ENCODE measurements at regions not wholly inside any gene's neighbourhood (a gene's known extent, or its start where the extent isn't known, plus 50 kb on each side); places are given as distances from the start of the nearest gene placed in this dataset.

DNA sequence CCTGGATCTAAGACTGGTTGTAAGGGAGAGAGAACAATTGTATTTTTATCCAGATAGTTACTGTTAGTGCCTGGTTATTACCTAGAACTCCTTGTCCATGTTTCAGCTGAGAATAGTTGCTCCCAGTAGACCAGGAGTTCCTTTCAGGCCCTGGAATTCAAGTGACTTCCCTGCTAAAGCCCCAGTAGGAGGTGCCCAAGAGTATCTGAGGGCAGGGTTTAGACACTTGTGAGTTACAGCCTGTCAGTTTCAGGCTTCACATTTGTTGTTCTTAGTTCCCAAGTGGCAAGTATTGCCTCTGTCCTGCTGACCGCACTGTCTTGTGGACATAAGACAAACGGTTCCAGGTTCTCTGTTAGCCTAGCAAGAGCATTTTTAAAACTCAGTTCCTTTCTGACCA lies 743.9 kb upstream of the SEMA6A start:
- TF ChIP-seq, protein P1, sequence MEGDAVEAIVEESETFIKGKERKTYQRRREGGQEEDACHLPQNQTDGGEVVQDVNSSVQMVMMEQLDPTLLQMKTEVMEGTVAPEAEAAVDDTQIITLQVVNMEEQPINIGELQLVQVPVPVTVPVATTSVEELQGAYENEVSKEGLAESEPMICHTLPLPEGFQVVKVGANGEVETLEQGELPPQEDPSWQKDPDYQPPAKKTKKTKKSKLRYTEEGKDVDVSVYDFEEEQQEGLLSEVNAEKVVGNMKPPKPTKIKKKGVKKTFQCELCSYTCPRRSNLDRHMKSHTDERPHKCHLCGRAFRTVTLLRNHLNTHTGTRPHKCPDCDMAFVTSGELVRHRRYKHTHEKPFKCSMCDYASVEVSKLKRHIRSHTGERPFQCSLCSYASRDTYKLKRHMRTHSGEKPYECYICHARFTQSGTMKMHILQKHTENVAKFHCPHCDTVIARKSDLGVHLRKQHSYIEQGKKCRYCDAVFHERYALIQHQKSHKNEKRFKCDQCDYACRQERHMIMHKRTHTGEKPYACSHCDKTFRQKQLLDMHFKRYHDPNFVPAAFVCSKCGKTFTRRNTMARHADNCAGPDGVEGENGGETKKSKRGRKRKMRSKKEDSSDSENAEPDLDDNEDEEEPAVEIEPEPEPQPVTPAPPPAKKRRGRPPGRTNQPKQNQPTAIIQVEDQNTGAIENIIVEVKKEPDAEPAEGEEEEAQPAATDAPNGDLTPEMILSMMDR (conservative IDR thresholded peaks at IDR 0.05): no peak
- TF ChIP-seq EZH2 (IDR thresholded peaks at IDR 0.05; ENCODE audit: low read depth): no peak
